Left renal cortex interstitium (tissue), 4 donors: ENCODE measurements at regions not wholly inside any gene's neighbourhood (a gene's known extent, or its start where the extent isn't known, plus 50 kb on each side); places are given as distances from the start of the nearest gene placed in this dataset.
"Not testable (repeated sequence)": the region's sequence is repeated elsewhere in the genome, so short reads cannot be mapped to it uniquely, and the experiment has no call there.

Experiments
- DNase-seq, 4 donors: peaks; one replicate each; pipeline ENCODE4 v3.0.0-alpha.2; 2013; ENCODE audit warnings: low read depth in 4 of 4, low spot score in 2 of 4, missing footprints in 1 of 4

GRCh38 chr15:62316413-62317060 lies 151.5 kb upstream of the C2CD4B start:
- DNase-seq = no peak

GRCh38 chr15:62320259-62320658 lies 155.2 kb upstream of the C2CD4B start:
- DNase-seq = no peak

GRCh38 chr15:62323353-62323890 lies 158.3 kb upstream of the C2CD4B start:
- DNase-seq = no peak

- no peak for DNase-seq
These were observed 159.3 kb upstream of the C2CD4B start for GRCh38 chr15:62324382-62324781.

GRCh38 chr15:62325597-62325996 lies 160.5 kb upstream of the C2CD4B start:
- DNase-seq = no peak

GRCh38 chr15:62326460-62327011 lies 161.5 kb upstream of the C2CD4B start:
- DNase-seq = no peak

GRCh38 chr15:62327406-62327805 lies 162.3 kb upstream of the C2CD4B start:
- DNase-seq = no peak

GRCh38 chr15:62332472-62332871 lies 167.4 kb upstream of the C2CD4B start:
- not testable (repeated sequence) for DNase-seq

- DNase-seq = no peak
These were observed 169.5 kb upstream of the C2CD4B start for GRCh38 chr15:62334536-62334935.

GRCh38 chr15:62337934-62338333 lies 172.8 kb upstream of the C2CD4B start:
- no peak for DNase-seq

GRCh38 chr15:62338497-62338896 lies 173.4 kb upstream of the C2CD4B start:
- no peak for DNase-seq

- no peak for DNase-seq
These were observed 177.9 kb upstream of the C2CD4B start for GRCh38 chr15:62342959-62343358.

- DNase-seq = no peak
These were observed 178.3 kb upstream of the C2CD4B start for GRCh38 chr15:62343397-62343796.

- peak; percentile 25 to 59 (median 35) for DNase-seq
These were observed 179.9 kb upstream of the C2CD4B start for GRCh38 chr15:62344806-62345539.

- DNase-seq = no peak
These were observed 181.1 kb upstream of the C2CD4B start for GRCh38 chr15:62346168-62346567.

GRCh38 chr15:62348118-62348517 lies 183.0 kb upstream of the C2CD4B start:
- DNase-seq = no peak

- DNase-seq = no peak
These were observed 183.5 kb upstream of the C2CD4B start for GRCh38 chr15:62348623-62349022.

GRCh38 chr15:62352817-62353216 lies 187.7 kb upstream of the C2CD4B start:
- DNase-seq = no peak

- no peak for DNase-seq
These were observed 192.3 kb upstream of the C2CD4B start for GRCh38 chr15:62357431-62357830.

- DNase-seq = no peak
These were observed 194.3 kb upstream of the C2CD4B start for GRCh38 chr15:62359416-62359815.

- no peak for DNase-seq
These were observed 195.4 kb upstream of the C2CD4B start for GRCh38 chr15:62360332-62361097.
